ENCODE measurements at regions not wholly inside any gene's neighbourhood (a gene's known extent, or its start where the extent isn't known, plus 50 kb on each side); places are given as distances from the start of the nearest gene placed in this dataset.

DNA sequence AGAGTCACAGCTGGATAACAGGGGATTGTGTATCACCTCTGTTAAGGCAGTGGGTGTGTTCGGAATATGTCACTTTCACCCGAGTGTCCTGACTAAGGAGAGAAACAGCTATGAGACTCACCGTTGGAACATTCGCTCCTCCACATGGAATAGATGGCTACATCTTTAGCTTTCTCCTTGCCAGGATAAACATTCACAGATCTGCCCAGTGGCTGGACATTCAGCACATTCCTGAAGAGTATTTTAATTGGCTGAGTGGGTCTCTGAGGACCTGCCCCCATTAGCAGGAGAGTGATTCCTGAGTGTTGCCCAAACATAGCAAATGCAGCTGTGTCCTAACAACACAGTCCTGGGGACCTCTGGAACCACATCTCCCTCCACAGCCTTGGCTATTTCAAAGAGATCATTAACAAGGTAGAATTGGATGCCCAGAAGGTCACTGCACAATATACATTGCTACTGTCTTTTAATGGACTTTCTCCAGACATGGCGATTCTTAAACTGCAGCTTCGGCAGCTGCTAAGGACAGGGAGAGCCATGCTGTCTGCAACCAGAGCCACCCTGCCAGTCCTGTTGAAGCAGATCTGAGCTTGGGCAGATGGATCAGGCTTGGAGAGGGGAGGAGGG lies 435.0 kb upstream of the CADM1 start (continued):
- TF ChIP-seq SIN3A (IDR thresholded peaks at IDR 0.05; ENCODE audit: borderline replicate concordance, low read depth, low read length) (no peak), FOSL2 (IDR thresholded peaks at IDR 0.05; ENCODE audit: borderline replicate concordance, low read depth) (no peak), EP300 (IDR thresholded peaks at IDR 0.05; ENCODE audit: borderline replicate concordance in 1 of 2, low read depth in 1 of 2, low read length in 1 of 2) (no peak), TCF12 (IDR thresholded peaks at IDR 0.05) (no peak), RAD21 (IDR thresholded peaks at IDR 0.05; ENCODE audit: low read length) (no peak), NRF1 (IDR thresholded peaks at IDR 0.05; ENCODE audit: low read depth, low read length) (no peak), RXRA (IDR thresholded peaks at IDR 0.05; ENCODE audit: borderline replicate concordance, low read depth) (no peak), ELF1 (IDR thresholded peaks at IDR 0.05) (no peak)
- TF ChIP-seq, protein P1, sequence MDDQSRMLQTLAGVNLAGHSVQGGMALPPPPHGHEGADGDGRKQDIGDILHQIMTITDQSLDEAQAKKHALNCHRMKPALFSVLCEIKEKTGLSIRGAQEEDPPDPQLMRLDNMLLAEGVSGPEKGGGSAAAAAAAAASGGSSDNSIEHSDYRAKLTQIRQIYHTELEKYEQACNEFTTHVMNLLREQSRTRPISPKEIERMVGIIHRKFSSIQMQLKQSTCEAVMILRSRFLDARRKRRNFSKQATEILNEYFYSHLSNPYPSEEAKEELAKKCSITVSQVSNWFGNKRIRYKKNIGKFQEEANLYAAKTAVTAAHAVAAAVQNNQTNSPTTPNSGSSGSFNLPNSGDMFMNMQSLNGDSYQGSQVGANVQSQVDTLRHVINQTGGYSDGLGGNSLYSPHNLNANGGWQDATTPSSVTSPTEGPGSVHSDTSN (IDR thresholded peaks at IDR 0.05), result no peak
- TF ChIP-seq, protein P2, sequence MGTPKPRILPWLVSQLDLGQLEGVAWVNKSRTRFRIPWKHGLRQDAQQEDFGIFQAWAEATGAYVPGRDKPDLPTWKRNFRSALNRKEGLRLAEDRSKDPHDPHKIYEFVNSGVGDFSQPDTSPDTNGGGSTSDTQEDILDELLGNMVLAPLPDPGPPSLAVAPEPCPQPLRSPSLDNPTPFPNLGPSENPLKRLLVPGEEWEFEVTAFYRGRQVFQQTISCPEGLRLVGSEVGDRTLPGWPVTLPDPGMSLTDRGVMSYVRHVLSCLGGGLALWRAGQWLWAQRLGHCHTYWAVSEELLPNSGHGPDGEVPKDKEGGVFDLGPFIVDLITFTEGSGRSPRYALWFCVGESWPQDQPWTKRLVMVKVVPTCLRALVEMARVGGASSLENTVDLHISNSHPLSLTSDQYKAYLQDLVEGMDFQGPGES (IDR thresholded peaks at IDR 0.05; ENCODE audit: low read depth, low read length), result no peak

DNA sequence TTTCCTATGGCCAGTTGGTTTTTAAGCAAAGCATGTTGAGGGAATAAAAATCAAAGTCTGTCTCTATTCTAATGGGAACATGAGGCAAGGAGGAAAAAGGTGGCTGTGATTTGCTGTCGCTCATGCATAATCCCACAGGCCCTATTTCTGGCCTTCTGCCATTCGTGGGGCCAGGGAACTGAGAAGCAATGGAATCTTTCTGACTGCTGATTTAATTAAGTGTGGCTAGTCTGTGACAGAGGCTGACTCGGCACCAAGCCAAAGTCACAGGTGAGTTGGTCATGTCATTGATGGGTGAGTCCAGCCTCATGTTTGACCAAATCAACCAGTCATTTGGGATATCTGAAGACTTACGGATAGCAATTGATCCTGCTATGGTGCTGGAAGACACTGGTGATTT lies 429.3 kb upstream of the CADM1 start:
- no peaks in the 10 kb centered on the region for H3K79me2 ChIP-seq (ENCODE audit: insufficient read depth)
- H4K20me1 ChIP-seq (ENCODE audit: insufficient read depth), result no peaks in the 10 kb centered on the region
- no peak overlapping the region for H3K27ac ChIP-seq (ENCODE audit: low read depth in 2 of 2, low read length in 1 of 2)
- H2AFZ ChIP-seq (ENCODE audit: low read depth), result no peak overlapping the region
- POLR2A ChIA-PET, result no interaction called here
- peaks cover 0 to 18% of the 10 kb centered on the region in 2 experiments; a peak in 2 of 4 replicates for H3K4me1 ChIP-seq (ENCODE audit: control insufficient read depth in 1 of 2, insufficient read depth in 2 of 2, low read depth in 1 of 2, low read length in 1 of 2)
- H3K4me3 ChIP-seq (ENCODE audit: low read depth in 2 of 2, low read length in 1 of 2), result no peak overlapping the region
- no peaks in the 10 kb centered on the region for H3F3A ChIP-seq (replicated peaks; ENCODE audit: insufficient read depth)
- H3K9ac ChIP-seq, result no peak overlapping the region
- CTCF ChIA-PET, result no interaction called here
- H3K9me3 ChIP-seq, result no peaks in the 10 kb centered on the region
- no peak for DNase-seq
- H3K9me2 ChIP-seq, result no peaks in the 10 kb centered on the region
- H3K4me2 ChIP-seq, result no peak overlapping the region
- H3K27me3 ChIP-seq (ENCODE audit: insufficient read depth), result no peaks in the 10 kb centered on the region
- H3K36me3 ChIP-seq (replicated peaks in 1 of 2; ENCODE audit: control insufficient read depth in 1 of 2, insufficient read depth in 2 of 2, low read length in 1 of 2), result no peaks in the 10 kb centered on the region
- WGBS (ENCODE audit: low lambda C conversion rate), result 29% methylated on average over 4 of the region's 4 CpGs
- no peak for TF ChIP-seq FOSL2 (IDR thresholded peaks at IDR 0.05; ENCODE audit: borderline replicate concordance, low read depth)
- TF ChIP-seq TEAD4 (IDR thresholded peaks at IDR 0.05; ENCODE audit: borderline replicate concordance, insufficient read depth), result no peak
- no peak for TF ChIP-seq RXRA (IDR thresholded peaks at IDR 0.05; ENCODE audit: borderline replicate concordance, low read depth)
- TF ChIP-seq GATA2 (CRISPR knock-in tag; IDR thresholded peaks at IDR 0.05), result no peak

DNA sequence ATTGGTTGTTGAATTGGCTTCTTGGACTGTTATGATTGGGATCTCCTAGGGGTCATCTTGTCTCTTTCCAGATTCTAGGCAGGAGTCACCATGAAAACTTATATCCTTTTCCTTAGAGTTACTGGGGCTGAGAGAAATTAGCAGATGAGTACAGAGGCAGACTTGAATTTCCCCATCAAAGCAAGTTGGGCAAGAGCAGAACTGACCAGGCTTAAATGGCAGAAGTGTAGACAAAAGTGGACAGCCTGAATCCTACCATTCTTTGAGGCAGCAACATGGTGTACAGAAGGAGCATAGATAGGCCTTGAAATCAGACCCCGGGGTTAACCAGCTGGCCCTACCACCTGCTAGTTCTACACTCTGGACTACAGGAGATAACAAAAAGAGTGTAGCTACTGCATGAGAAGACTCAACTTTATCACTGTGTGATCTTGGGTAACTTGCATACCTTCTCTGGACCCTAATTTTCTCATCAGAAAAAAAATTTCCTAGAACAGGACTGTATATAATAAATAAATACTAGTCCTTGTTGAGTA lies 427.4 kb upstream of the CADM1 start:
- peaks cover 0 to 25% of the 10 kb centered on the region in 2 experiments; a peak in 2 of 4 replicates for H3K4me1 ChIP-seq (ENCODE audit: control insufficient read depth in 1 of 2, insufficient read depth in 2 of 2, low read depth in 1 of 2, low read length in 1 of 2)
- POLR2A ChIA-PET, result no interaction called here
- no peak for DNase-seq

More for the DNA sequence above, 427.4 kb upstream of the CADM1 start:
- Histone ChIP-seq H3K27ac (ENCODE audit: low read depth in 2 of 2, low read length in 1 of 2) (no peak overlapping the region), H3K4me3 (ENCODE audit: low read depth in 2 of 2, low read length in 1 of 2) (no peak overlapping the region), H3K27me3 (ENCODE audit: insufficient read depth) (no peaks in the 10 kb centered on the region), H3F3A (replicated peaks; ENCODE audit: insufficient read depth) (no peaks in the 10 kb centered on the region), H2AFZ (ENCODE audit: low read depth) (no peak overlapping the region), H3K9ac (no peak overlapping the region), H4K20me1 (ENCODE audit: insufficient read depth) (no peaks in the 10 kb centered on the region), H3K9me2 (no peaks in the 10 kb centered on the region), H3K79me2 (ENCODE audit: insufficient read depth) (no peaks in the 10 kb centered on the region), H3K36me3 (replicated peaks in 1 of 2; ENCODE audit: control insufficient read depth in 1 of 2, insufficient read depth in 2 of 2, low read length in 1 of 2) (no peaks in the 10 kb centered on the region), H3K9me3 (no peaks in the 10 kb centered on the region), H3K4me2 (no peak overlapping the region)
- 14% methylated on average over 1 of the region's 1 CpG for WGBS (ENCODE audit: low lambda C conversion rate)
- TF ChIP-seq USF1 (IDR thresholded peaks at IDR 0.05; ENCODE audit: borderline replicate concordance, low read depth), result no peak
- no peak for TF ChIP-seq FOXM1 (IDR thresholded peaks at IDR 0.05; ENCODE audit: low read depth)
- TF ChIP-seq NRF1 (IDR thresholded peaks at IDR 0.05; ENCODE audit: low read depth, low read length), result no peak
- TF ChIP-seq, protein P2 (IDR thresholded peaks at IDR 0.05; ENCODE audit: low read depth, low read length), result no peak
- no peak for TF ChIP-seq MXI1 (IDR thresholded peaks at IDR 0.05; ENCODE audit: low read depth, low read length)
- TF ChIP-seq, protein P3, sequence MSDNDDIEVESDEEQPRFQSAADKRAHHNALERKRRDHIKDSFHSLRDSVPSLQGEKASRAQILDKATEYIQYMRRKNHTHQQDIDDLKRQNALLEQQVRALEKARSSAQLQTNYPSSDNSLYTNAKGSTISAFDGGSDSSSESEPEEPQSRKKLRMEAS (IDR thresholded peaks at IDR 0.05; ENCODE audit: low read depth), result no peak
- no peak for TF ChIP-seq SIN3A (IDR thresholded peaks at IDR 0.05; ENCODE audit: borderline replicate concordance, low read depth, low read length)
- CTCF ChIA-PET, result no interaction called here

All from SK-N-SH (cell line).